Stimulated activated CD4-positive, alpha-beta T cell treated with anti-CD3 and anti-CD28 coated beads, Interleukin-1b, Interleukin-23, amount 100 ng/mL, for 48 hours (primary cell): ENCODE measurements at regions not wholly inside any gene's neighbourhood (a gene's known extent, or its start where the extent isn't known, plus 50 kb on each side); places are given as distances from the start of the nearest gene placed in this dataset.

Experiments
- DNase-seq: peaks from one replicate; pipeline ENCODE4 v3.0.0-alpha.2; 2020

GRCh38 chr3:168205451-168205850 is 109.7 kb upstream of the GOLIM4 start:
- no peak for DNase-seq

- DNase-seq = no peak
Measured at GRCh38 chr3:168197162-168197561, 101.4 kb upstream of the GOLIM4 start.

GRCh38 chr3:168191856-168192255 is 96.1 kb upstream of the GOLIM4 start:
- no peak for DNase-seq

GRCh38 chr3:168187233-168187632 is 91.5 kb upstream of the GOLIM4 start:
- DNase-seq = no peak

- DNase-seq = no peak
Measured at GRCh38 chr3:168186293-168186983, 90.7 kb upstream of the GOLIM4 start.

- DNase-seq = no peak
Measured at GRCh38 chr3:168183774-168184173, 88.0 kb upstream of the GOLIM4 start.

GRCh38 chr3:168168743-168169142 is 73.0 kb upstream of the GOLIM4 start:
- no peak for DNase-seq

GRCh38 chr3:168165390-168166269 is 69.9 kb upstream of the GOLIM4 start:
- peak; percentile 7 for DNase-seq

- no peak for DNase-seq
Measured at GRCh38 chr3:168162172-168162571, 66.4 kb upstream of the GOLIM4 start.

- DNase-seq = no peak
Measured at GRCh38 chr3:168161696-168162095, 66.0 kb upstream of the GOLIM4 start.

- no peak for DNase-seq
Measured at GRCh38 chr3:168157903-168158302, 62.2 kb upstream of the GOLIM4 start.

GRCh38 chr3:168157099-168157700 is 61.5 kb upstream of the GOLIM4 start:
- DNase-seq = no peak

GRCh38 chr3:168156479-168156878 is 60.8 kb upstream of the GOLIM4 start:
- DNase-seq = no peak

GRCh38 chr3:168155303-168155702 is 59.6 kb upstream of the GOLIM4 start:
- no peak for DNase-seq

GRCh38 chr3:168154089-168154488 is 58.4 kb upstream of the GOLIM4 start:
- DNase-seq = no peak

GRCh38 chr3:168152149-168152548 is 56.4 kb upstream of the GOLIM4 start:
- no peak for DNase-seq
